Natural killer cell (primary cell): ENCODE measurements at regions not wholly inside any gene's neighbourhood (a gene's known extent, or its start where the extent isn't known, plus 50 kb on each side); places are given as distances from the start of the nearest gene placed in this dataset.
"Not testable (repeated sequence)": the region's sequence is repeated elsewhere in the genome, so short reads cannot be mapped to it uniquely, and the experiment has no call there.

ENCODE experiments used
- ATAC-seq, 3 donors: fragments of 150-1000 bp in 2 of 3; fragments of 200-7000 bp in 1 of 3; cut with Tn5 transposase; 1 replicate in 1 of 3; 2 replicates in 2 of 3; pipeline ENCODE4 v1.10.0; 2021; ENCODE audit warnings: mild to moderate bottlenecking in 2 of 3, moderate library complexity in 2 of 3
- DNase-seq, 2 donors: peaks; one replicate each; pipeline versions ENCODE4 v3.0.0 to v3.0.0-alpha.2; 2013 to 2021; ENCODE audit warnings: mixed read lengths in 1 of 2
- H3K27ac ChIP-seq: one replicate; pipeline ENCODE4 v1.5.1; 2013; ENCODE audit warnings: mild to moderate bottlenecking, low read length
- H3K27me3 ChIP-seq: one replicate; pipeline ENCODE4 v1.6.1; 2013; ENCODE audit warnings: low read length; ENCODE audit not compliant: control insufficient read depth, insufficient read depth
- H3K36me3 ChIP-seq: one replicate; pipeline ENCODE4 v1.6.1; 2013; ENCODE audit warnings: low read length; ENCODE audit not compliant: control insufficient read depth, insufficient read depth
- H3K4me1 ChIP-seq: one replicate; pipeline ENCODE4 v1.6.1; 2013; ENCODE audit warnings: low read length; ENCODE audit not compliant: control insufficient read depth, insufficient read depth
- H3K4me3 ChIP-seq: one replicate; pipeline ENCODE4 v1.5.1; 2013; ENCODE audit warnings: low read length
- H3K9me3 ChIP-seq: one replicate; pipeline ENCODE4 v1.6.1; 2013; ENCODE audit warnings: low read length; ENCODE audit not compliant: control insufficient read depth, insufficient read depth
- H3K27ac Mint-ChIP-seq, 2 donors: one replicate each; pipeline ENCODE4 v1.8.0; 2022; ENCODE audit warnings: mild to moderate bottlenecking in 2 of 2, mixed read lengths in 2 of 2, moderate library complexity in 1 of 2
- H3K27me3 Mint-ChIP-seq, 2 donors: one replicate each; pipeline ENCODE4 v1.8.0; 2022; ENCODE audit warnings: low read depth in 2 of 2, mixed read lengths in 2 of 2
- H3K36me3 Mint-ChIP-seq: one replicate; pipeline ENCODE4 v1.8.0; 2022; ENCODE audit warnings: mixed read lengths
- H3K4me1 Mint-ChIP-seq, 2 donors: one replicate each; pipeline ENCODE4 v1.8.0; 2022; ENCODE audit warnings: mixed read lengths in 2 of 2
- H3K4me3 Mint-ChIP-seq: one replicate; pipeline ENCODE4 v1.8.0; 2022; ENCODE audit warnings: mild to moderate bottlenecking, moderate library complexity, mixed read lengths
- H3K9me3 Mint-ChIP-seq, 2 donors: one replicate each; pipeline ENCODE4 v1.8.0; 2022; ENCODE audit warnings: mixed read lengths in 2 of 2
- WGBS: methylation state at CpG from one replicate; pipeline ENCODE4 v1.1.7; 2013; ENCODE audit warnings: missing lambda C conversion rate; ENCODE audit not compliant: insufficient coverage; 5-methylcytosine and 5-hydroxymethylcytosine counted together
- intact Hi-C: fragments of 100-400 bp; cut with micrococcal nuclease; formaldehyde crosslinking; loops from one replicate; pipeline ENCODE4 v1.14.2; 2022

DNA sequence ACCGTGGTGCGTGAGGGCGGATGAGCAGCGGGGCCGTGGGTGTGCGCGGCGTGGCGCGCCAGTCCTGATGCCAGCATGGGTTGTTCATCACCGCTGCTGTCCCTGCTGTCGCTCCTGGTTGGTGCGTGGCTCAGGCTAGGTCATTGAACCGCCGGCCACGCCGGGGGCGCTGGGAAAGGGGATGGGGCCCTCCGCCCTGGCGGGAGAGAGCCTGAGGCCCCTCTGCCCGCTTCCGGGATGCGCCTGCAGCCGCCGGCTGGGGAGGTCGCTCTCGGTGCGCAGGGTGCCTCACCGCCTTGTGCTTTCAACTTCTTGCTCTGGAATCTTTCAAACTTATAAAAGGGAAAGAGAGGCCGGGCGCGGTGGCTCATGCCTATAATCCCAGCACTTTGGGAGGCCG, 68.5 kb upstream of the ERV3-1 start:
- H3K27ac ChIP-seq, H3K4me1 ChIP-seq, H3K36me3 Mint-ChIP-seq, DNase-seq, H3K27ac Mint-ChIP-seq, H3K27me3 Mint-ChIP-seq, intact Hi-C loops, H3K36me3 ChIP-seq, ATAC-seq, H3K27me3 ChIP-seq, H3K4me1 Mint-ChIP-seq, H3K9me3 Mint-ChIP-seq, H3K4me3 Mint-ChIP-seq, H3K9me3 ChIP-seq, H3K4me3 ChIP-seq: not testable (repeated sequence)
- over 99% methylated on average over 12 of the region's 33 CpGs for WGBS

DNA sequence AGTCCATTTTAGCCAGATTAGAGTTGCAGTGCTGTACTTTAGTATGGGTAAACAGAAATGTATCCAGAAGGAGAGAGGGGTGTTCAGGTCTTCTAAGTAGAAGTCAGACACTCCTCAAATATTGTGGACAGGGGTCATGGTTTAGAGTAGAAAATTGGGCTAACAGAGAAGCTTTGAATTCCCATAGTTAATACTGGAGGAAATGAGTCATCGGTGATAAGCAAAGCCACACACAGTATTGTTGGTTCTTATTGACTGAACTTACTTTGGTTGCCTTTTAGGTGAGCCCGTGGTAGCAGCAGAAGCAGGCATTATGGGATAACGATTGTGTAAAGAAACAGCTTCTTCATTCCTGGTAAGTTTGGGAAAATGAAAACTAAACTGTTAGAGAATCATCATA, 66.7 kb upstream of the ERV3-1 start:
- H3K36me3 Mint-ChIP-seq, H3K27ac Mint-ChIP-seq, H3K4me1 ChIP-seq, H3K27me3 ChIP-seq, DNase-seq, H3K4me3 Mint-ChIP-seq, H3K36me3 ChIP-seq, H3K4me1 Mint-ChIP-seq, H3K27me3 Mint-ChIP-seq, intact Hi-C loops, H3K4me3 ChIP-seq, ATAC-seq, H3K9me3 Mint-ChIP-seq, H3K27ac ChIP-seq, H3K9me3 ChIP-seq: not testable (repeated sequence)
- no CpG with 5 or more reads among the region's 3 CpGs for WGBS

DNA sequence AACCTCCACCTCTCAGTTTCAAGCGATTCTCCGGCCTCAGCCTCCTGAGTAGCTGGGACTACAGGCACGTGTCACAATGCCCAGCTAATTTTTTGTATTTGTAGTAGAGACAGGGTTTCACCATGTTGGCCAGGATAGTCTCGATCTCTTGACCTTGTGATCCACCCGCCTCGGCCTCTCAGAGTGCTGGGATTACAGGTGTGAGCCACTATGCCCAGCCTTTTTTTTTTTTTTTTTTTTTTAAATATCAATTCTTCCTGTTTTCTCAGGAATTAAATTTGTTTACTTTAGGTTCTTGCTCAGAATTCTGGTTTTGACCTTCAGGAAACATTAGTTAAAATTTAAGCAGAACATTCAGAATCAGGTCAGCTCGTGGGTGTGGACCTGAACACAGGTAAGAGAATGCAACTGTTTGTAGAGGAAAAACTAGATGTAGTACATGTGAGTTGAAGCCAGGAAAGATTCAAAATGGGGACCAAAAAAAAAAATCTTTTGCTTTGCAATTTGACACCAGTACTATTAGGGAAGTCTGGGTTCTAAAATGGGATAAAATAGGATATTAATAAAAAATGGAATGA, 65.5 kb upstream of the ERV3-1 start:
- H3K36me3 Mint-ChIP-seq, ATAC-seq, H3K27ac ChIP-seq, H3K27ac Mint-ChIP-seq, H3K27me3 ChIP-seq, H3K9me3 ChIP-seq, H3K9me3 Mint-ChIP-seq, DNase-seq, H3K27me3 Mint-ChIP-seq, H3K36me3 ChIP-seq, H3K4me1 Mint-ChIP-seq, H3K4me3 ChIP-seq, H3K4me1 ChIP-seq, intact Hi-C loops, H3K4me3 Mint-ChIP-seq: not testable (repeated sequence)
- WGBS: 92% methylated on average over 3 of the region's 7 CpGs

DNA sequence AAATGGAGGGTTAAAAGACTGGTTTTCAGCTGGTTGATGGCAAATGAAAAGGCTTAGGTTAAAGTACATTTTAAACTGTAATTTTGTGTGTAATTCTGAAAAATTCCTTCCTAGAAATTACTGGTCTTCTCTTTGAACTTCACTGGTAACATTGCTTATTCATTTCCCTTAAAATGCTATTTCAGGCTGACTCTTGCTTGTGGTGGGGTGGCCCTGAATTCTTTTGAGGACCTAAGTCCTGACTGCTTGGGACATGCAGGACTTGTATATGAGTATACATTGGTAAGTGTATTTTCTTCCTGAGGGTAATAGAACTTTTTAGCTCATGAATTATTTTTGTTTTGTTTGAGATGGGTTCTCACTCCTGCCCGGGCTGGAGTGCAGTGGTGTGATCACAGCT, 63.0 kb upstream of the ERV3-1 start:
- WGBS: 100% methylated on average over 1 of the region's 1 CpG
- H3K4me1 ChIP-seq, H3K4me3 ChIP-seq, H3K4me1 Mint-ChIP-seq, H3K27me3 Mint-ChIP-seq, H3K9me3 ChIP-seq, H3K9me3 Mint-ChIP-seq, H3K27ac Mint-ChIP-seq, ATAC-seq, DNase-seq, intact Hi-C loops, H3K4me3 Mint-ChIP-seq, H3K36me3 ChIP-seq, H3K36me3 Mint-ChIP-seq, H3K27ac ChIP-seq, H3K27me3 ChIP-seq: not testable (repeated sequence)

DNA sequence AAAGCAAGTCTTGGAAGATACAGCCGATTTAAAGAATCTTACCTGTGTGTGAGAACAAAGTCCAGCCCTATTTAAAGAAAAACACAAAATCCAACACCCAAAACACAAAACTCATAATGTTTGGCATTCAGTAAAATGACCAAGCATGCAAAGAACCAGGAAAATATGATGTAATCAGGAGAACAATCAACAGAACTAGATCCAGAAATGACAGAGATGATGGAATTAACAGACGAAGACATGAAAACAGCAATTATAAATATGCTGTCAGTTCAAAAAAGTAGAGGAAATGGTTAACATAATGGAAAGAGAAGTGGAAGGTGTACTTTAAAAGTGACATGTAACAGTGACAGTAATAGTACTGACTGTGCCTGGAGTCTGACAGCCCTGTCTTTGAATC, 56.1 kb upstream of the ERV3-1 start:
- H3K4me1 ChIP-seq, DNase-seq, H3K27me3 ChIP-seq, H3K4me1 Mint-ChIP-seq, H3K36me3 Mint-ChIP-seq, H3K9me3 ChIP-seq, H3K36me3 ChIP-seq, H3K27ac ChIP-seq, H3K4me3 ChIP-seq, intact Hi-C loops, H3K9me3 Mint-ChIP-seq, H3K27ac Mint-ChIP-seq, H3K4me3 Mint-ChIP-seq, ATAC-seq, H3K27me3 Mint-ChIP-seq: not testable (repeated sequence)
- WGBS: 94% methylated on average over 1 of the region's 2 CpGs

DNA sequence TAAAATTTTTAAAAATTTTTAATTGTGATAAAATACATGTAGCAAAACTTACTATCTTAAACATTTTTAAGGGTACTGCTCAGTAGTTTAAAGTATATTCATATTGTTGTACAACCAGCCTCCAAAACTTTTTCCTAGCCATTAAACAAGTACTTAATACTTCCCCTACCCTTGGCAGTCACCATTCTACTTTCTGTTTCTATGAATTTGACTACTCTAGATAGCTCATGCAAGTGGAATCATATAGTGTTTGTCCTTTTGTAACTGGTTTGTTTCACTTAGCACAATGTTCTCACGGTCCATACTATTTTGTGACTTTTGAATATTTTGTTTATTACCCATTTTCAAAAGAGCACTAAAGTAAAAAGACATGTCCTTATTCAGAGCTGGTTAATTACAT, 52.8 kb upstream of the ERV3-1 start:
- H3K27me3 Mint-ChIP-seq, H3K4me3 ChIP-seq, DNase-seq, ATAC-seq, H3K27ac ChIP-seq, H3K9me3 ChIP-seq, H3K36me3 ChIP-seq, H3K4me3 Mint-ChIP-seq, H3K27ac Mint-ChIP-seq, intact Hi-C loops, H3K4me1 Mint-ChIP-seq, H3K9me3 Mint-ChIP-seq, H3K27me3 ChIP-seq, H3K36me3 Mint-ChIP-seq, H3K4me1 ChIP-seq: not testable (repeated sequence)
- WGBS: no CpG with 5 or more reads among the region's 1 CpG
